ENCODE measurements at regions not wholly inside any gene's neighbourhood (a gene's known extent, or its start where the extent isn't known, plus 50 kb on each side); places are given as distances from the start of the nearest gene placed in this dataset.

- TF ChIP-seq CTCF (IDR thresholded peaks at IDR 0.05 in 2 of 3, conservative IDR thresholded peaks at IDR 0.05 in 1 of 3; ENCODE audit: borderline replicate concordance in 1 of 3, insufficient read depth in 1 of 3, low read depth in 2 of 3, low read length in 2 of 3) = no peak
- TF ChIP-seq YY1 (IDR thresholded peaks at IDR 0.05; ENCODE audit: extremely low read depth, insufficient replicate concordance, low read depth, low read length) = no peak
- no peak for TF ChIP-seq CEBPB (IDR thresholded peaks at IDR 0.05; ENCODE audit: low read depth)
These were observed 66.9 kb downstream of the OR2K2 start for GRCh38 chr9:111263116-111263515.

All from HCT116 (cell line).